ENCODE measurements at regions not wholly inside any gene's neighbourhood (a gene's known extent, or its start where the extent isn't known, plus 50 kb on each side); places are given as distances from the start of the nearest gene placed in this dataset.
"Not testable (repeated sequence)": the region's sequence is repeated elsewhere in the genome, so short reads cannot be mapped to it uniquely, and the experiment has no call there.

DNA sequence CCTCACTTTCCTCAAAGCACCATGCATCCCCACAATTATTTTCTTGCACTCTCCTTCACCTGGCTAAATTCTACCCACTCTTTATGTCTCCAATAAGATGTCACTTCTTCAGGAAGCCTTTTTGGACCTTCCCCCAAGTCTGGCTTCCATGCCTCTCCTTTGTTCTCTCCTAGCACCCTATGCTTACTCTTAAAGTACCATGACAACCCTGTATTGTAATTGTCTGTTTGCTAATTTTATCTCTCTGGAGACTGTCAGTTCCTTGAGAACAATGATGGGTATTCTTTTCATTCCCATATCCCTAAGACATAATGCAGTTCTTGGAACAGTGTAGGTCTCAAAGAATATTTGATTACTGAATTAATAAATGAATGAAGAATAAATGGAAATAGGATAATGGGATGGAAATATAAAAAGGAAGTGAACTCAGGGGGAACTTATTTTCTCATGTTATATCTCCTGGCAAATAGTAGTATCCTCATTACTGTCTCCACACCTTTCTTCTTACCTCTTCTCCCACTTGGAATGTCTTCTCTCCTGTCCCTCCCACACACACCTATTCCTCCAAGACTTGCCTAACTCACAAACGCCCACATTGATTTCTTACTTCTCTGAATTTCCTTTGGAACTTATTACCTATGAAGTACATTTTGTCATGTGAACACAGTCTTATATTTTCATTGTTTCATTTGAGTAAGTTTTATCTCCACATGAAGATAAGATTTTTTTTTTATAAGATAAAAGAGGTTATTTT is 499.1 kb downstream of the NFIB start:
- DNase-seq (ENCODE audit: low spot score) = no peak

DNA sequence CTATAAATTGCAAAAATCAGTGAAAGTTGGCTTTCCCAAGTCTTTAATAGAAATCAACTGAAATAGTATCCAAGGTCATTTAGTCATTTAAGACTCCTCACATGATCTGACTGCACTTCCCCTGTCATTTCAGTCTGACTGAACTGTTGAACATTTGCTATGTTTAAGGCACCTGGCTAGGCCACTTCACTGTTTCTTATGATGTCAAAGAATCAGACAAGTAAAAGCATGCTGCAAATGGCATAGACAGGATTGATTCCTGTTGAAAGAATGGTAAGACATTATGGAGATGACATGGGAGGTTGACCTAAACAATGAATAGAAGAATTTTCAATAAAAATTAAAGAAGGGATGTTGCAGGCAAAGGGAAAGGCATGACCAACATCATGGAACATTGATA is 502.1 kb downstream of the NFIB start:
- DNase-seq (ENCODE audit: low spot score) = no peak

DNA sequence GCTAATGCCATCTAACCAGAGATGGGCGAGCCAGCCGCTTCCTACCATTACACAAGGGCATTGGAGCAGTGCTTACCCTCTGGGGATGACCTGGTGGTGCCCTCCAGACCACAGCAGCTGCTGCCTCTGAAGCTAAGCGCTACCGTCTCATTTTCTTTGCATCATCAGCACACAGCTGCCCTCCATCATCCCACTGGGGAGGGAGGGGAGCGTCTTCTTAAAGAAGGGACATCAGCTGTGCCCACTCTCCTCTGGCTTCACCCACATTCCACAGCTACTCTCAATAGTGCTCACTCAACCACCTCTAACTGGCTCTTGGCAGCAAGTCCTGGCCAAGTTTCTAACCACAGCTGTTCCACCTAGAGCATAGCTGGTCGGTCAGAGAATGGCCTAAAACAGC is 503.4 kb downstream of the NFIB start:
- DNase-seq (ENCODE audit: low spot score) = peak; percentile 6

DNA sequence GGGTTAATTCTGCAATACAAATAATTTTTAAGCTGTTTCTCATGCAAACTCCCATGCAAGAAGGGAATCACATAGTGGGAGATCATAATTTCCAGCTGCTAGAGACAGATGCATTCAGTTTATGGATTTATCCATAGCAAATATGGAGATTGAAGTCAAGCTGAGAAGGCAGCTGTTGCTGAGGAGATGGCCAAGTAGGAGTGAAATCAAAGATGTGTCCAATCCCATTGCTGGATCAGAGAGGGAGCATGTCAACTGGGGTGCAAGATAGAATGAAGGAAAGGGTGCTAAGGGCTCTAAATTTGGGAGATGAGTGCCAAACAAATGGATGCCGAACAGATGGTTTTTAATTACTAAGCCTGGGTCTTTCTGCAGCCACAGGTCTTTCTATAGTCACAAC is 504.5 kb downstream of the NFIB start:
- no peak for DNase-seq (ENCODE audit: low spot score)

DNA sequence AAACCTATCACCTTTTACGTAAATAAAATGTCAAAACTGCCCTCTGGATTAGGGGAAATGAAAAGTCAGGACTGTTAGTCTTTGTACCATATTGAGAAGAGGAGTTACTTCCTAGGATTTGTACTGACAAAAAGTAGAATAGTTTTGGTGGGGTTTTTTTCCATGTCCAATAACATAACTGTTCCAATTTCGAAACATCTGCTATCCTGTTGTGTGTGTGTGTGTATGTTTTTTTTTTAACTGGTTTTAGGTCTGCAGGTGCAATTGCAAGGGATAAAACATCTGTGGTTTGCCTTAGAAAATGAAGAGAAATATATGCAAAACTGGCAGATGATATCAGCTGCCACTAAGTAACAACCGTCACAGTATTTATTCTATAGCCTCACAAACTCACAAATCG is 506.8 kb downstream of the NFIB start:
- no peak for DNase-seq (ENCODE audit: low spot score)

DNA sequence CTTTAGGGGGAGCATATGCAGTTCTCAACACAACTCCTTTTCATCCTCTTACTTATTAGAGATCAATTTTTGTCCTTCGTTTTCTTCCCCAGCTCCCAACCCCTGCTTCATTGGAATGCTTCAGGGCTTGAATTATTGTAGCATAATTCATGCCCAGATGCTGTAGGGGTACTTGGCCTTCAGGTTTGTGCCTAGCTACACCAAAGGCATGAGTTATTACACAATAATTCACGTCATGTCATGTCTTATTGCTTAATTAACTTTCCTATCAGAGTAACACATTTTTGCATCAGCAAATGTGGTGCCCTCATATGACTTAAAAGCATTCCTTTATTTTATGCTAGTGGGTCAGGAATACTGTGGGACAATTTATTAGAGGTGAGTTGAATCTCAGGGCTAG is 507.2 kb downstream of the NFIB start:
- no peak for DNase-seq (ENCODE audit: low spot score)

DNA sequence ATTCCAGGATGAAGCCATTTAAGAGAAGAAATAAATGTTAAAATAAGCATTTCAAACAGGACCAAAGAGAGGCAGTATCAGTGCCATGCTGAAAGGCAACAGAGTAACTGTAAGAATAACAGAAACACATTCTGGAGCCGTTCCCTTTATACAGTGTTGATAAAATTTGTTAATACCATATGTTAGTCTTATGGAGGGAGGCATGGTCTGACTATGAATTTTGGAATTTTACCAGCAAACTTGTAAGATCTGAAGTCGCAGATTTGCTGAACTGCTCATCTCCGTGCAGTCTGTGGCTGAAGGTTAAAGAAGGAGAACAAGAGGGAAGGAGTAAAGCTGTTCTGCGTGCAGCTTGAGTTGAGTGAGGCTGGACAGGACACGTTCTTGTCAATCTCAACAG is 508.4 kb downstream of the NFIB start:
- no peak for DNase-seq (ENCODE audit: low spot score)

DNA sequence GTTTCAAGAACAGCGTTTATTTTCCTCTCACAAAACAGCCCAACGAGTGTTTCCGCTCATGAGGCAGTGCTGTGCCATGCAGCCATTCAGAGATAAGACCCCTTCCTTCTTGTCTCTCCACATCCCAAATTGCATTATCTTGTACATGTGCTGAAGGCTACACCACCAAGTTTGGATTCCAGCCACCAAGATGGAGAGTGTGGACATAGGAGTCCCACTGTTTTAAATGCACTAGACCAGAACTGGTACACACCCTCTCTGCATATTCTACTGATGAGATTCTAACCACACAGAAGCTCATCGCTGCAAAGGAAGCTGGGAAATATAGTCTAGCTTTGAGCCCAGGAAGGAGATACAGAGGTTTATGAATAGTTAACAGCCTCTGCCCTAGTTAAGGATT is 509.4 kb downstream of the NFIB start:
- no peak for DNase-seq (ENCODE audit: low spot score)

DNA sequence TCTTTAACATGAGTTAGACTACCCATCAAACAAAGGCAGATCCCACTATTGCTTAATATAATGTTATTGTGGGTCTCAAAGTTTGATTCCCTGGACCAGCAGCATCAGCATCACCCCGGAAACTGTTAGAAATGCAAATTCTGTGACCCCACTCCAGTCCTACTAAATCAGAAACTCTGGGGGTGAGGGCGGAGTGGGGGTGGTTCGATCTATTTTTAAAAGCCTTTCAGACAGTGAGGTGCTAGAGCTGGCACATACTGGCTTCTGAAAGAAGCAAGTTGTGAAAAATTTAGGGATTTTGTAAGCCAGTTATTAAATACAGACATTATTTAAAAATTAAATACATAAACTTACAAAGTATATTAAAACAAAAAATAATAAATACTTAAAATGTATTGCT is 513.2 kb downstream of the NFIB start:
- no peak for DNase-seq (ENCODE audit: low spot score)

DNA sequence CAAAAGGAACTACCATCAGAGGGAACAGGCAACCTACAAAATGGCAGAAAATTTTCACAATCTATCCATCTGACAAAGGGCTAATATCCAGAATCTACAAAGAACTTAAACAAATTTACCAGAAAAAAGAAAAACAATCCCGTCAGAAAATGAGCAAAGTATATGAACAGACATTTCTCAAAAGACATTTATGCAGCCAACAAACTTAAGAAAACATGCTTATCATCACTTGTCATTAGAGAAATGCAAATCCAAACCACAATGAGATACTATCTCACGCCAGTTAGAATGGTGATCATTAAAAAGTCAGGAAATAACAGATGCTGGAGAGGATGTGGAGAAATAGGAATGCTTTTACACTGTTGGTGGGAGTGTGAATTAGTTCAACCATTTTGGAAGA is 516.2 kb downstream of the NFIB start:
- DNase-seq (ENCODE audit: low spot score) = not testable (repeated sequence)

DNA sequence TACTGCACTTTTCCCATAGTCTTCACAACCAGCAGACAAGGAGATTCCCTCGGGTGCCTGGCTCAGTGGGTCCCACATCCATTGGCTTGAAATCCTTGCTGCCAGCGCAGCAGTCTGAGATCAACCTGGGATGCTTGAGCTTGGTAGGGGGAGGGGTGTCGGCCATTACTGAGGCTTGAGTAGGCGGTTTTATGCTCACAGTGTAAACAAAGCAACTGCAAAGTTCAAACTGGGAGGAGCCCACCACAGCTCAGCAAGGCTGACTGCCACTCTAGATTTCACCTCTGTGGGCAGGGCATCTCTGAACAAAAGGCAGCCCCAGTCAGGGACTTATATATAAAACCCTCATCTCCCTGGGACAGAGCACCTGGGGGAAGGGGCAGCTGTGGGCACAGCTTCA is 512.3 kb upstream of the MPDZ start:
- DNase-seq (ENCODE audit: low spot score) = no peak

DNA sequence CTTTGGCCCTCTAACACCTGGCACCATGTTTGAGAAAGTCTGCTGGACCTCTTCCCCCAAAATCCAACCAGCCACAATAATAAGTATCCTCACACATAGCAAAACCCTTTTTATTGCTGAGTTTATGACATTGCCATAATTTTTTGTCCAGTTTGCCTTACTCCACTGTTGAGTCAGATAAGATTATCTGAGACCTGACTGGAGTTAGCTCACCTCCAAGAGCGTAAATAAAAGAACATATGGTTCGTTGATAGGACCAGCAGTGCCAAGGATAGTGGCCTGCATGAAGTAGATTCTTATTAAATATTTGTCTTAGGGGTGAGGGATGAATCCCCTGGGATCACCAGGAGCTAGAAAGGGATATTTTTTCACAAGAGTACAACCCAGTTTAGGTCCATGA is 510.6 kb upstream of the MPDZ start:
- DNase-seq (ENCODE audit: low spot score) = no peak

DNA sequence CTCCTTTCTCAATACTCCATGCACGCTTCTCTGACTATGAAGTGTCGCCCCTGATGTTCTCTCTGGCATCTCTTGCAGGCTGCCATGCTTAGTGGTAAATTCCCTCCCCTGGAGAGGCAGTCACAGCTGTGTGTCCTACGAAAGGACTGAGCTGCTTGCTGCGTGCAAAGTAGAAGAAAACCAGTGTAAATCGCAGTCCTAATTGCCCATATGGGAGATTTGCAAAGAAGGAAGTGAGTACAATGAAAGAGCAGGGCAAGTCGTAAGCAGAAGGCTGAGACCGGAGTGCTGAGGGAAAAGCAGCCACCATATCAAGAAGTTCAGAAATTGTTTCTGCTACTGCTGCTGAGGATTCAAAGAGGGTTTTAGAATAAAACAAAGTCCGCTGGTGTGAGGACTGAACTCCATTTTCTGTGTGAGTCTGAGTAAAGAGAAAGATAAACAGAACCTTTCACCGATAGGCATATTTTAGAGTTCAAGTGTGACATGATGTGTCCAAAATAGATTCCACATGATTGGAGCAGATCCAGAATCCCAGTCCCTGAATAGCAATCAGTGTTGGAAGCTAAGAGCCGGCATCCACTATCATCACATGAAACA is 507.8 kb upstream of the MPDZ start:
- peak; percentile 23 for DNase-seq (ENCODE audit: low spot score)

DNA sequence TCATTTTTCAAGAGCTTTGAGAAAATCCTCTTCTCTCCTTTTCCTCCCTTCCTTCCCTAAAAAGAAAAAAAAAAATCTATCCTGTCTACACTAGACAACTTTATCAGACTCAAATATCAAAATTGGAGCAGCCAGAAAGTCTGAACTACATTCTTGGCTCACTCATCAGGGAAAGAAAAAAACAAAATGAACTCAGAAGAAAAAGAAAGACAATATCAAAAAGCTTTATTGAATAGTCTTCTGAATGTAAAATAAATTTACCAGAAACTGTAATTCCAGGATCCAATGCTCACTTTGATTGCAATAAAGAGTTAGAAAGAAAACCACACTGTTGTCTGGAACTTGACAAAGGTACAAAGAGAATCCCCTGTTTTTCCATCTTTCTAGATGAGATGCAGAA is 507.2 kb upstream of the MPDZ start:
- DNase-seq (ENCODE audit: low spot score) = no peak

DNA sequence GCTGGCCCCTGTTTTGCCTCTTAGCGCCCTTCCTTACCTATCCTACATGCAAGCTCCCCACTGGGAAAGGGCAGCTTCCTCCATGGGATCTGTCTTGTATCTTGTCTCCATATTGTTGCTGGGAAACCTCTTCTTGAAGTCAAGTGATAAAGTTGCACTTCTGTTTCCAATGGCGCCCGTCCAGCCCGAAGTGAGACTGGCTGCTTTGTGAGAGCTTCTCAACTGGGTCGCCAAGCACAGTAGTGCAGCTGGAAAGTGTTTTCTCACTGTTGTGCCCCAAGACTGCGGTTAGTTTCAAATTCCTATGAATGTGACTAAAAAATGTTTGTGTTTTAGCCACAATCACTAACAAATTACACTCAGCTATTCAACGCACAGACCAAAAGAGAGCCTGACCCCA is 506.6 kb upstream of the MPDZ start:
- DNase-seq (ENCODE audit: low spot score) = no peak

DNA sequence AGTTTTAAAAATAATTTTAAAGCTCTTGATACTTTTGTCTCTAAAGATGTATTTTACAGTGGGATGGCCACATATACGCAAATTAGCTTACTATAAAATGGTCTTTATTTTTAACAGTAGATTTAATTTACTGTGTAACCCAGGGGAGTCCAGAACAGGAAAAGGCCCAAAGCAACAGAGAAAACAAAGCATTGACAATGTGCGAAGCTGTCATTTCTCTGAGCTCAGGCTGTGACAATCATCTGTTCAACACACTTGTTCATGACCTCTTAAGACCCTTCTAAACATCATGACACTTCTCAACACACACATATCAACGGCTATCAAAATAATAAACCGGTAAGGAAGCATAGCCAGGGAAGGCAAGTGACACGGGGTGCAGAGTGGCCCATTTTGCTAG is 499.6 kb upstream of the MPDZ start:
- no peak for DNase-seq (ENCODE audit: low spot score)

DNA sequence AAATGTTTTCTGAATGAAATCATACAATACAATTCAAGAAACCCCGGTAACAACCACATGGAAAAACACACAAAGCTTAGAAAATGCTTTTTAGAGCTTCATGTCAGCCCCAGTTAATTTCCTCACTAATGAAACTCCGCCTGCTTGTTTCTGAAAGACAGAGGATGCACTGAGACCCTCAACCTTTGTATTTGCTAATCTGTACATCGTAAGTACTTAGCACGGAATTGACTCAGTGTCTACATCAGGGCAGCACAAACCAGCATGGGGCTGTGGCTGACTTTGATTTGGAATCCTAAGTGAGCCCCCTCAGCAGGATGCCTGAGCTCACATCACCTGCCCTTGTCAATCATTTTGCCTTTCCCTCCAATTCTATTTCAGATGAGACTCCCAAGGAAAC is 499.1 kb upstream of the MPDZ start:
- no peak for DNase-seq (ENCODE audit: low spot score)

DNA sequence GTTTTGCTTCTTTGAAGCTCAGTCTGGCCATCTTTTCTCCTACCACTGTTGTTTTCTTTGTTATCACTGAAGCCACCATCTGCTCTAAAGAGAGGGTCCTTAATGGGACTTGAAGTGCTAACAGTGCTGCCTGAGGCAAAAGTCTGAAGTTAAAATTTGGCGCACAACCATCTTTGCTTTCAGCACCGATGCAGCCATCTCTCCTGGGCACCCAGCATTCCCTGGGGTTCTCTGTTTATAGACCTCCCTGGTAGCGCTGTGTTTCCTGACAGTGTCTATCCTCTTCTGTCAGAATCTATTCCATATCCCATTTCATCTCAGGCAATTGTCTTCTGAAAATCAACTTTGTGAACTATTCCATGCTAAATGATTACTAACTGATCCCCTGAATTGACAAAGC is 491.5 kb upstream of the MPDZ start:
- no peak for DNase-seq (ENCODE audit: low spot score)

DNA sequence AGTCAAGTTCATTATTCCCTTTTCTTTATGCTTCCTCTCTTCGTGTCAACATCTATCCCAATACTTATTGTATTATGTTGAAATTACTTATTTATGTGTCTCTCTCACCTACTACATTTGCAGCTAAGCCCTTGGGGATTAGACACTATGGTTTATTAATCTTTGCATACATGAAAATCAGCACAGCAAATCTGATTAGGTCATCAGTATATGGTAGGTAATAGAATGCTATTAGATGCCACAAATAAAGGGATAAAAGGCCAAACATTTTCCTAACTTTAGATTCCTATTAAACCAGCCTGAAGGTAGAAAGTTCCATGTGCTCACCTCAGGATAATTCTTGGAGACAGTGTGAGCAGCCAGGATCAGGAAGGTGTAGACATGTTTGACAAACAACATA is 490.1 kb upstream of the MPDZ start:
- DNase-seq (ENCODE audit: low spot score) = no peak

DNA sequence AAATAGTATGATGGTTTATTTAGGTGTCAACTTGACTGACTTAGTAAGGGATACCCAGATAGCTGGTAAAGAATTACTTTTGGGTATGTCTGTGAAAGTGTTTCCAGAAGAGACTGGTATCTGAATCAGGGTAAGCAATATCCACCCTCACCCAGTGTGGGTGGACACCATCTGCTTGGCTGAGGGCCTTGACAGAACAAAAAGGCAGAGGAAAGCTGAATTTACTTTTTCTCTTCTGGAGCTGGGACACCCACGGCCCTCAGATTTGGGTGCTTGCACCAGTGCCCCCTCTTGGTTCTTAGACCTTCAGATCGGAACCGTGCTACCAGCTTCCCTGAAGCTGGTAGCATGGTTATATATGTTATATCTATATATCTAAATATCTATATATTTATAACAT is 489.5 kb upstream of the MPDZ start:
- no peak for DNase-seq (ENCODE audit: low spot score)

DNA sequence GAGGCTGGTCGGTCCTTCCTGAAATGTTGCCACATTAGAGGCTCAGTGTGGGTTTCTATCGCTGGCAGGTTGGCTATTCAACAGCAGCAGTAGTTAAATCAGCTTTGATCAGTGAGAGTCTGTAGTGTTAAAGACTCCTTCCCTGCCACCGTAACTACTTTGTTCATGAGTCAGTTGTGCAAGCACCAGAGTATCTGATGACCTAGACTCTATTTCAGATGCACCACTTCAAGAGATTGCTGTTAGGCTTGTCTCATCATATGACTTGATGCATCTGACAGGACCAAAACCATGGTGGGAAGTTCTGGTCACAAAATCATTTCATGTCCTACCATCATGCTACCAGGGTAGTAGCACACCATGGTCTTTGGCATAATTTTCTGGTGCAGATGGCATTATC is 482.7 kb upstream of the MPDZ start:
- no peak for DNase-seq (ENCODE audit: low spot score)

DNA sequence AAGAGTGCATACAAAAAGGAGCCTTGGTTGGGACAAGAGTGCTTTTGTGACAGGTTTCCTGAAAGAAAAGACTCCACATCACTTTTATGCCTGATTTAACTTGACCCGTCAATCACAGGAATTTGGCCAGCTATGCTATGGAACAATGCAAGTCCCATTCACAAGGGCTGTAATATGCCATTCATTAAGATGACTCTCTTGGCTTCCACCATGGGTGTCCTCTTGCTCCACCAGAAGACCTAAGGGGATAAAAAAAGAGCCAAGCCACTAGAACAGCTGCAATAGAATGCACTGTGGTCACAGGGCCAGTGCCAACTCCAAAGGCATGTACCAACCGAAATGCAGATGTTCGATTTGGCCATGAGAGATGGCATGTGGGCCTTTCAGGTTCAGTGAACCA is 480.1 kb upstream of the MPDZ start:
- DNase-seq (ENCODE audit: low spot score) = no peak

DNA sequence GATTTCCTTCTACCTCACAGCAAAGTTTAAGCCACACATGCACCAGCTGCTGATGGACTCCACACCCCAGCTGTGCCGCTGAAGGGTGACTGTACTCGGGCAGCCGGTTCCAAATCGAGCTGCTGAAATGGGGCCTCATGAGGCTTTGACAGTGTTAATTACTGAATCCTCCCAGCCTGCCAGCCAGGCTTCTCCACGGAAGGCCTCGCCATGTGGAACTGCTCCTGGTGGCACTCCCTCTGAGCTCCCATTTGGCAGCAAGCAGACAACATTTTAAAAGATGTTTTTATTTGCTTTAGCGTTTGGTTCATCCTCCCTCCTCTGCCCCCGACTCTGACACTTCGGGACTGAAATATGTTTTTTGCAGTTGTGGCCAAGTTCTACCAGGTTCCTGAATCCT is 479.4 kb upstream of the MPDZ start:
- no peak for DNase-seq (ENCODE audit: low spot score)

DNA sequence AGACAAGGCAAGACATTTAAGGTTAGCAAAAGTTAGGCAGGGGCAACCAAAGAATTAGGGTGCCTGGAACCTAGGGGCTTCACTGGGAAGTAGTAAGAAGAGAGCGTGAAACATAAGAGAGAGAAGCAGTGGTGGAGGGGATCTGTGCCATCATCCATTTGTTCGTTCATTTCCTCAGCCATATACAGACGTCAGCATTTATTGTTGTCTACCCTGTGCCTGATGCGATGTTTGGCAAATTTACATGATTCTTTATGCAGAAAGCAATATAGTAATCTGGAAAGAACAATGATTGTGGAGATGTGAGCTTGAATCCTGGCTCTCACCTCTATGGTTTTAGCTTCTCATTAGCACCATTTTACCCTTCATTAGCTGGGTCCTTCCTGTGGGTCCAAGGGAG is 477.5 kb upstream of the MPDZ start:
- no peak for DNase-seq (ENCODE audit: low spot score)

All from GM03348 (cell line).